ENCODE measurements at regions not wholly inside any gene's neighbourhood (a gene's known extent, or its start where the extent isn't known, plus 50 kb on each side); places are given as distances from the start of the nearest gene placed in this dataset.

GRCh38 chr2:4279431-4279830 lies 576.1 kb downstream of the DCDC2C start:
- Histone ChIP-seq H3K4me1 (ENCODE audit: control insufficient read depth, insufficient read depth, low read length) (no peaks in the 10 kb centered on the region), H3K4me3 (ENCODE audit: low read depth, low read length) (no peak overlapping the region), H3K9me3 (ENCODE audit: control insufficient read depth, insufficient read depth, low read depth, low read length) (no peaks in the 10 kb centered on the region), H3K27ac (ENCODE audit: extremely low read depth, low read depth, low read length) (no peak overlapping the region), H3K36me3 (ENCODE audit: control insufficient read depth in 2 of 2, insufficient read depth in 1 of 2, low read length in 2 of 2) (no peaks in the 10 kb centered on the region)
- ChIA-PET CTCF (no interaction called here), POLR2A (no interaction called here)
- TF ChIP-seq ZNF518A (tag by site-specific recombination; conservative IDR thresholded peaks at IDR 0.05; ENCODE audit: low read depth) = no peak
- no peak for TF ChIP-seq ZNF670 (tag by site-specific recombination; IDR thresholded peaks at IDR 0.05; ENCODE audit: low read depth)
- no peak for TF ChIP-seq ZNF416 (tag by site-specific recombination; IDR thresholded peaks at IDR 0.05)
- TF ChIP-seq SP3 (tag by site-specific recombination; IDR thresholded peaks at IDR 0.05) = no peak
- no peak for TF ChIP-seq REST (tag by site-specific recombination; IDR thresholded peaks at IDR 0.05)
- TF ChIP-seq, protein P1, sequence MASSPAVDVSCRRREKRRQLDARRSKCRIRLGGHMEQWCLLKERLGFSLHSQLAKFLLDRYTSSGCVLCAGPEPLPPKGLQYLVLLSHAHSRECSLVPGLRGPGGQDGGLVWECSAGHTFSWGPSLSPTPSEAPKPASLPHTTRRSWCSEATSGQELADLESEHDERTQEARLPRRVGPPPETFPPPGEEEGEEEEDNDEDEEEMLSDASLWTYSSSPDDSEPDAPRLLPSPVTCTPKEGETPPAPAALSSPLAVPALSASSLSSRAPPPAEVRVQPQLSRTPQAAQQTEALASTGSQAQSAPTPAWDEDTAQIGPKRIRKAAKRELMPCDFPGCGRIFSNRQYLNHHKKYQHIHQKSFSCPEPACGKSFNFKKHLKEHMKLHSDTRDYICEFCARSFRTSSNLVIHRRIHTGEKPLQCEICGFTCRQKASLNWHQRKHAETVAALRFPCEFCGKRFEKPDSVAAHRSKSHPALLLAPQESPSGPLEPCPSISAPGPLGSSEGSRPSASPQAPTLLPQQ (tag by site-specific recombination; IDR thresholded peaks at IDR 0.05) = no peak
- no peak for TF ChIP-seq ZNF610 (tag by site-specific recombination; IDR thresholded peaks at IDR 0.05; ENCODE audit: borderline replicate concordance)
- TF ChIP-seq OSR2 (tag by site-specific recombination; IDR thresholded peaks at IDR 0.05) = no peak
- TF ChIP-seq ZNF138 (tag by site-specific recombination; IDR thresholded peaks at IDR 0.05; ENCODE audit: borderline replicate concordance) = no peak
- no peak for TF ChIP-seq ZBTB1 (tag by site-specific recombination; IDR thresholded peaks at IDR 0.05)
- TF ChIP-seq, protein P2, sequence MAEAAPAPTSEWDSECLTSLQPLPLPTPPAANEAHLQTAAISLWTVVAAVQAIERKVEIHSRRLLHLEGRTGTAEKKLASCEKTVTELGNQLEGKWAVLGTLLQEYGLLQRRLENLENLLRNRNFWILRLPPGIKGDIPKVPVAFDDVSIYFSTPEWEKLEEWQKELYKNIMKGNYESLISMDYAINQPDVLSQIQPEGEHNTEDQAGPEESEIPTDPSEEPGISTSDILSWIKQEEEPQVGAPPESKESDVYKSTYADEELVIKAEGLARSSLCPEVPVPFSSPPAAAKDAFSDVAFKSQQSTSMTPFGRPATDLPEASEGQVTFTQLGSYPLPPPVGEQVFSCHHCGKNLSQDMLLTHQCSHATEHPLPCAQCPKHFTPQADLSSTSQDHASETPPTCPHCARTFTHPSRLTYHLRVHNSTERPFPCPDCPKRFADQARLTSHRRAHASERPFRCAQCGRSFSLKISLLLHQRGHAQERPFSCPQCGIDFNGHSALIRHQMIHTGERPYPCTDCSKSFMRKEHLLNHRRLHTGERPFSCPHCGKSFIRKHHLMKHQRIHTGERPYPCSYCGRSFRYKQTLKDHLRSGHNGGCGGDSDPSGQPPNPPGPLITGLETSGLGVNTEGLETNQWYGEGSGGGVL (tag by site-specific recombination; IDR thresholded peaks at IDR 0.05) = no peak
- no peak for TF ChIP-seq ZNF521 (tag by site-specific recombination; IDR thresholded peaks at IDR 0.05)
- TF ChIP-seq ZNF843 (tag by site-specific recombination; IDR thresholded peaks at IDR 0.05) = no peak
- TF ChIP-seq, protein P3, sequence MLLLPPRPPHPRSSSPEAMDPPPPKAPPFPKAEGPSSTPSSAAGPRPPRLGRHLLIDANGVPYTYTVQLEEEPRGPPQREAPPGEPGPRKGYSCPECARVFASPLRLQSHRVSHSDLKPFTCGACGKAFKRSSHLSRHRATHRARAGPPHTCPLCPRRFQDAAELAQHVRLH (tag by site-specific recombination; IDR thresholded peaks at IDR 0.05) = no peak
- no peak for TF ChIP-seq ZSCAN30 (tag by site-specific recombination; IDR thresholded peaks at IDR 0.05)
- no peak for TF ChIP-seq EGR2 (tag by site-specific recombination; IDR thresholded peaks at IDR 0.05; ENCODE audit: low read depth)
- TF ChIP-seq FEZF1 (tag by site-specific recombination; IDR thresholded peaks at IDR 0.05) = no peak
